Sciatic nerve (tissue), 2 donors: ENCODE measurements at regions not wholly inside any gene's neighbourhood (a gene's known extent, or its start where the extent isn't known, plus 50 kb on each side); places are given as distances from the start of the nearest gene placed in this dataset.
"Not testable (repeated sequence)": the region's sequence is repeated elsewhere in the genome, so short reads cannot be mapped to it uniquely, and the experiment has no call there.

Experiments used
- ATAC-seq: fragments of 200-7000 bp; cut with Tn5 transposase; one replicate; pipeline ENCODE4 v1.9.1; 2020; ENCODE audit warnings: mild to moderate bottlenecking, moderate library complexity
- DNase-seq: peaks from one replicate; pipeline ENCODE4 v3.0.0-alpha.2; 2020; ENCODE audit warnings: low spot score
- intact Hi-C: fragments of 100-400 bp; cut with DNase I; formaldehyde crosslinking; loops from one replicate; pipeline ENCODE4 v1.14.2; 2022
- donor health status: DM: no; HTN: no; CAD: no.
- donor health status: DM: no; HTN: no; CAD: no.

- intact Hi-C loops = no loop called here
Measured at GRCh38 chr15:24819680-24820079, 135.1 kb upstream of the SNRPN start.

DNA sequence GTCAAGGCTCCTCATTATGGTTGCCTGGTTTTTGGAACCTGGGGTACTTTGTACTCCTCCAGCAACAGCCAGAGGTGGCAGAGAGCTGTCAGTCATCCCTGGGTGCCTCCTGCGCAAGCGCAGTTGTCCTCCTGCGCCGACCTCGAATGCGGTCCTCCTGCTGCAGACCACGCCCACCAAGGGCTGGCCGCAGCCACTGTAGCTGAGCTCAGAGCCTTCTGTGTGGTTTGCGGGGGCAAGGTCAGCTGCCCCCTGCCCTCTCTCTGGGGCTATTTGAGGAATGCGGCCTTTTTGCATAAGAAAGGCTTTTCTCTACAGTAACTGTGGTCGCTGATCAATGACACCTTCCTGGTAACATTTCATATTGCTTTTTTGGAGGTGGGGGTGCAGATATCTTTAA, 131.3 kb upstream of the SNRPN start:
- DNase-seq (no peak), ATAC-seq (no peak)
- intact Hi-C loops = no loop called here

More at GRCh38 chr15:24819680-24820079, 135.1 kb upstream of the SNRPN start:
- DNase-seq (no peak), ATAC-seq (no peak)

DNA sequence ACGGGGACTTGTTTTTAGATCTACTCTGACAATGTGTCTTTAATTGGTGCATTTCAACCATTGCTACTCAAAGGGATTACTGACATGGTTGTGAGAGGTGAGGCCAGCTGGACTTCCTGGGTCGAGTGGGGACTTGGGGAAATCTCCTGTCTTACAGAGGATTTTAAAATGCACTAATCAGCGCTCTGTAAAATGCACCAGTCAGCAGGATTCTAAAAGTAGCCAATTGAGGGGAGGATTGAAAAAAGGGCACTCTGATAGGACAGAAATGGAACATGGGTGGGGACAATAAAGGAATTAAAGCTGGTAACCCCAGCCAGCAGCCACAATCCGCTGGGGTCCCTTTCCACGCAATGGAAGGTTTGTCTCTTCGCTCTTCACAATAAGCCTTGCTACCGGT, 122.5 kb upstream of the SNRPN start:
- no peak for DNase-seq
- no peak for ATAC-seq
- intact Hi-C loops = no loop called here

DNA sequence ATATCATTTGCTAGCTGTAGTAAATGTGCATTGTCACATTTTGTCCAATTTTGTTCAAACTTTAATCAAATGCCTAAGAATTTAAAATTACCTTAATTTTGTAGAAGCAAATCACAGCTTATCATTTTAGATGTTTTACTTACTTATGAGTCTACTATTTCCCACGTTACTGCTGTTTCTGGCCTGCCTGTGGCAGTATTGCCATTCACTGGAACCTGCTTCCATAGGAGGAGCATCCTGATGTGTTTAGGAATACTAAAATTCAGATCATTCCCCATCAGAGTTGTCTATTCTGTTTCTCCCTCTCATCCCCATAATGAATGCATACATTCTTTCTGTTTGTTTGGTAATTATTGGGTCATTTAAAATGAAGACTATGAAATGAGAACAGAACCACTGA, 119.5 kb upstream of the SNRPN start:
- DNase-seq (no peak), ATAC-seq (no peak)
- intact Hi-C loops = no loop called here

GRCh38 chr15:24848050-24848449, 106.7 kb upstream of the SNRPN start:
- ATAC-seq (no peak), DNase-seq (no peak)
- intact Hi-C loops = no loop called here

DNA sequence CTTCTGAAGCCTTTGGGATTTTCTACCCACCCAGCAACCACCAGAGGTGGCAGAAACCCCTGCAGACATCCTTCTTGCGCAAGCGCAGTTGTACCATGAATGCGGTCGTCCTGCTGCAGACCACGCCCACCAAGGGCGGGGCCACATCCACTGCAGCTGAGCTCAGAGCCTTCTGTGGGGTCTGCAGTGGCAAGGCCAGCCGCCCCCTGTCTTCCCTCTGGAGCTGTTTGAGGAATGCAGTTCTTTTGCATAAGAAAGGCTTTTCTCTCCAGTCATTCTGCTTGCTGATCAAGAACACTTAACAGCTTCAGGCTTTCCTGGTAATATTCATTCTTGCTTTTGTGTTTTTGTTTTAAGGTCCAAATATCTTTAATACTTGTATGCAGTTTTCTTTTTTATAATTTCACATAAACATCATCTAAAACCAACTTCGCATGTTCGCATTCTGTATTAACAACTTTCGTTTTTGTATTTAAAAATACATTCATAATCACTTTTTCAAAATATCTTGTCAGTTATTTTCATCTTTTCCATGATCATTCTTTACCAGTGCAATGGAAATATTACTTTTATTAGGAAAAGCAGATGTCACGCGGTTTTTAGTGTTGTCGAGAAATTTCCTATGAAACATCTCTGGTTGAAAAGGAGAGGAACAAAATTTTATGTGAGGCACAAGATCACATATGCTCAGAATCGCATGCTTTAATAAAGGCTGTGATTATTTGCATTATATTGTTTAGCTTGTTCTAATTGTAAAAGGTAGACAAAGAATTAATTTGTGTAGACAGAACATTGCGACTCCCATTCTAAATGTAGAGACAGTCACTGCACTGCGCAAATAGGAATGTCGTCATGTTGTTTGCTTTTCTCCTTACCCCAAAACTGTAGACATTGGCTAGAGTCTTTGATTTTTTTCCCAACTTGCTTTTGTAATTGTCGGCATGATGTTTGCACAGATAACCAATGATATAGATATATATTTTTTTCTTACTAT, 98.1 kb upstream of the SNRPN start:
- no peak for DNase-seq
- intact Hi-C loops = no loop called here
- no peak for ATAC-seq

- intact Hi-C loops = no loop called here
- ATAC-seq (no peak), DNase-seq (no peak)
Measured at GRCh38 chr15:24857763-24858162, 97.0 kb upstream of the SNRPN start.

DNA sequence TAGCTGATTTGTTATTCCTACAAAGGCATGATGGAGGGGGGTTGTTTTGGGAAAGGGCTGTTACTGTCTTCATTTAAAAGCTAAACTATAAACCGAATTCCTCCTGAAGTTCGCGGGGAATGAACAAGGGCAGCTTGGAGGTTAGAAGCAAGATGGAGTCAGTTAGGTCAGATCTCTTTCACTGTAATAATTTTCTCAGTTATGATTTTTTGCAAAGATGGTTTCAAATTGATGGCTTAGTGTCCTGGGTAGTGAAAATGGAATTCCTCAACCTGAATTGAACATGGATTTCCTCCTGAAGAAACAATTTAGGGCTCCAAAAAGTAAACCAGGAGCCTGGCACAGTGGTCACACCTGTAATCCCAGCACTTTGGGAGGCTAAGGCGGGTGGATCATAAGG, 96.6 kb upstream of the SNRPN start:
- ATAC-seq, DNase-seq, intact Hi-C loops: not testable (repeated sequence)

GRCh38 chr15:24858737-24859601, 95.8 kb upstream of the SNRPN start:
- no peak for DNase-seq
- no peak for ATAC-seq

DNA sequence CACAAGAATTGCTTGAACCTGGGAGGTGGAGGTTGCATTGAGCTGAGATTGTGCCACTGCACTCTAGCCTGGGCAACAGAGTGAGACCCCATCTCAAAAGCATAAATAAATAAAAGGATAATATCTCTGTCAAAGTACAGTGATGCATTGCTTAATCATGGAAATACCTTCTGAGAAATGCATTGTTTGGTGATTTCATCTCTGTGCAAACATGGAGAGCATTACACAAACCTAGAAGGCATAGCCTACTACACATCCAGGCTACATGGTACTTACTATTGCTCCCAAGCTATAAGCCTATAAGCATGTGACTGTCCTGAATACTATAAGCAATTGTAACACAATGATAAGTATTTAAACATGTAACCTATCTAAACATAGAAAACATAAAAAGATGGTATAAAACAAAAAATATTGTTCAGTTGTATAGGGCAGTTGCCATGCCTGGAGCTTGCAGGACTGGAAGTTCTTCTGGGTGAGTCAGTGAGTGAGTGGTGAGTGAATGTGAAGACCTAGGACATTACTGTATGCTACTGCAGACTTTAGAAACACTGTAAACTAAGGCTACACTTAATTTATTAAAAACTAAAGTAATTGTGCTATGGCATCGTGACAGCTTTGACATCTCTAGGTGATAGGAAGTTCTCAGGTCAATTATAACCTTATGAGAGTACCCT, 93.6 kb upstream of the SNRPN start:
- no peak for DNase-seq
- ATAC-seq = no peak
- intact Hi-C loops = no loop called here

More at GRCh38 chr15:24858737-24859601, 95.8 kb upstream of the SNRPN start:
- intact Hi-C loops = no loop called here

GRCh38 chr15:24862726-24863521, 91.9 kb upstream of the SNRPN start:
- intact Hi-C loops = no loop called here

GRCh38 chr15:24865303-24865702, 89.5 kb upstream of the SNRPN start:
- DNase-seq (no peak), ATAC-seq (no peak)
- intact Hi-C loops = no loop called here

More at GRCh38 chr15:24862726-24863521, 91.9 kb upstream of the SNRPN start:
- DNase-seq (no peak), ATAC-seq (no peak)

DNA sequence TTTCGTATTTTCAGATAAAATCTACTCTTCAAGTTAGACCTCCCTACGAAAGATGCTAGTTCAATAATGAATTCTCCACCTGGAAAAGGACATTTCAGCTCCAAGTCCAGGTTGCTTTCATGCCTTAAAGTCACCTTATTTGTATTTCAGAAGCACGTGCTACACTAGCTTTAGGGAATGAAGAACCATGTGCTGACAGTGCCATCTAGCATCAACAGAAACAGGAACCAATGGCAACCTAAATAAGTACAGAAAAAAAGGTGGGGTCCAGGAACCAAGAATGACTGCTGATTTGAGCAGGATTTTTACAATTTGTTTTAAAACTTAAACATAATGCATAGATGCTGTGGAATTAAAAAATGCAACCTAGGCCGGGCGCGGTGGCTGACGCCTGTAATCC, 77.6 kb upstream of the SNRPN start:
- ATAC-seq (no peak), DNase-seq (no peak)
- intact Hi-C loops = no loop called here

- ATAC-seq (peak; percentile 55), DNase-seq (no peak)
- intact Hi-C loops = no loop called here
Measured at GRCh38 chr15:24878153-24878552, 76.6 kb upstream of the SNRPN start.

DNA sequence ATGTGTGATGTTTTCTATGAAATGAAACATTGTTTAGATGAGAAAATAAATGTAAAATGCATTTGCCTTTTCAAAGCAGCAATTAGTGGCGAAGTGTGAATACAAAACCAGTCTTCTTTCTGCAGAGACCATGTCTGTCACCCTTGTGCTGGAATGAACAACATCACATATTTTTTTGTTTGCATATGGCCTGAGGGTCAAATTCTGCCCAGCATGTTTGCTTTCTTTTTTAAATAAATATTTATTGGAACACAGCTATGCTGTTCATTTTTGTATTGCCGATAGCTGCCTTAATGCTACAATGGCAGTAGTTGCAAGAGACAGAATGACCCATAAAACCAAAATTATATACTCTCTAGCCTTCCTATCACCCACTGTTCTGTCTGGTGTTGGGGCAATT, 75.3 kb upstream of the SNRPN start:
- ATAC-seq (no peak), DNase-seq (no peak)
- intact Hi-C loops = no loop called here

DNA sequence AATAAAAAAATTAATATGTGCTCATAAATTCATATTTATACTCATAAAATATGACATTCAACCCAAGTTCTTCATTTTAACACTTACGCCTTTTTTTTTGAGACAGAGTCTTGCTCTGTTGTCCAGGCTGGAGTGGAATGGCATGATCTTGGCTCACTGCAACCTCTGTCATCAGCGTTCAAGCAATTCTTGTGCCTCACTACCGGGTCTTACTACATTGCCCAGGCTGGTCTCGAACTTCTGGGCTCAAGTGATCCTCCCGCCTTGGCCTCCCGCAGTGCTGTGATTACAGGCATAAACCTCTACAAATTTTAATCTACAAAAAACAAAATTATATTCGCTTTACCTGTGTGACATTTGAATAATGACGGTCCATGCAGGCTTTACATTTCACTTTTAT, 74.1 kb upstream of the SNRPN start:
- DNase-seq = no peak
- intact Hi-C loops = no loop called here
- no peak for ATAC-seq

- intact Hi-C loops = no loop called here
- ATAC-seq (no peak), DNase-seq (no peak)
Measured at GRCh38 chr15:24886538-24886937, 68.2 kb upstream of the SNRPN start.

DNA sequence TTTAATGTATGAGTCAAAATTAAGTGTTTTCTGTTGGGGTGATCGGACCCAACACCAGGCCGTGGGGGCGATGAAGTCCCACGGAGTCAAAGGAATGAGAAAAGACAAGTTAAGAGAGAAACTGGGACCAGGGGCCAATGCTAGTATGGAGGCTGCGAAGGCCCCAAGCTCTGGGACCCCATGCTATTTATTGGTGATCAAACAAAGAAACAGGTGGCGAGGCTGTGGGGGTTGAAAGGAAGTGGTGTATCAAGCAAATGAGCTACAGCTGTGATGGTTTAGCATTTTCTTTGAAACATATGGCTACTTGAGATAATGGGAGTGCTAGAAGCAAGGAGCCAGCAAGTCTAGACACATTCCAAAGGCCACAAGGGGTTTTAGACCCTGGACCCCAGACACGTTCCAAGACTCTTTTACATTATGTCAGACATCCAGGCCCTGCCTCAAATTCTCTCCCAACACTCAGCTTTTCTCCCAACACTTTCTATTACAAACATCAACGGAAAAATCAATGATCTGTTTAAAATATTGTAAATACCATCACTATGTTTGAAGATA, 56.0 kb upstream of the SNRPN start:
- intact Hi-C loops = no loop called here
- ATAC-seq = no peak

More for the DNA sequence above, 56.0 kb upstream of the SNRPN start:
- no peak for DNase-seq
